Mesendoderm (in vitro differentiated cells): ENCODE measurements at regions not wholly inside any gene's neighbourhood (a gene's known extent, or its start where the extent isn't known, plus 50 kb on each side); places are given as distances from the start of the nearest gene placed in this dataset.

ENCODE experiments used
- DNase-seq: peaks from one replicate; pipeline ENCODE4 v3.0.0; 2013
- H2AK5ac ChIP-seq: 2 replicates; pipeline ENCODE4 v1.6.1; 2013; ENCODE audit warnings: low read length, inconsistent platforms
- H2BK120ac ChIP-seq: 2 replicates; pipeline ENCODE4 v1.6.1; 2013; ENCODE audit warnings: low read depth, mild to moderate bottlenecking, low read length, moderate library complexity, mixed read lengths
- H2BK15ac ChIP-seq: replicated peaks from 2 replicates; pipeline ENCODE4 v1.6.1; 2013; ENCODE audit warnings: low read depth, mild to moderate bottlenecking, moderate library complexity
- H2BK5ac ChIP-seq: 2 replicates; pipeline ENCODE4 v1.6.1; 2013; ENCODE audit warnings: low read length, inconsistent platforms
- H3K18ac ChIP-seq: 2 replicates; pipeline ENCODE4 v1.6.1; 2013; ENCODE audit warnings: mild to moderate bottlenecking, low read length, mixed read lengths
- H3K23ac ChIP-seq: one replicate; pipeline ENCODE4 v1.6.1; 2013; ENCODE audit warnings: low read length
- H3K27ac ChIP-seq: 2 replicates; pipeline ENCODE4 v1.5.1; 2013; ENCODE audit warnings: low read depth, mild to moderate bottlenecking, inconsistent platforms, low read length, moderate library complexity
- H3K27me3 ChIP-seq: 2 replicates; pipeline ENCODE4 v1.6.1; 2013; ENCODE audit warnings: low read length, control low read depth, mild to moderate bottlenecking, inconsistent platforms; ENCODE audit not compliant: insufficient read depth, poor library complexity
- H3K36me3 ChIP-seq: 2 replicates; pipeline ENCODE4 v1.6.1; 2013; ENCODE audit warnings: low read length, inconsistent platforms; ENCODE audit not compliant: control insufficient read depth, insufficient read depth
- H3K4ac ChIP-seq: one replicate; pipeline ENCODE4 v1.6.1; 2013; ENCODE audit warnings: low read depth, mild to moderate bottlenecking, low read length, moderate library complexity
- H3K4me1 ChIP-seq: 2 replicates; pipeline ENCODE4 v1.6.1; 2013; ENCODE audit warnings: low read depth, low read length, inconsistent platforms; ENCODE audit not compliant: control insufficient read depth
- H3K4me2 ChIP-seq: 2 replicates; pipeline ENCODE4 v1.6.1; 2013; ENCODE audit warnings: low read length
- H3K4me3 ChIP-seq: 2 replicates; pipeline ENCODE4 v1.5.1; 2013; ENCODE audit warnings: mild to moderate bottlenecking, low read length
- H3K56ac ChIP-seq: one replicate; pipeline ENCODE4 v1.6.1; 2013; ENCODE audit warnings: low read length
- H3K79me1 ChIP-seq: 2 replicates; pipeline ENCODE4 v1.6.1; 2013; ENCODE audit warnings: low read length, inconsistent platforms
- H3K79me2 ChIP-seq: 2 replicates; pipeline ENCODE4 v1.6.1; 2013; ENCODE audit warnings: mild to moderate bottlenecking, low read length; ENCODE audit not compliant: control insufficient read depth, insufficient read depth
- H3K9ac ChIP-seq: 2 replicates; pipeline ENCODE4 v1.6.1; 2013; ENCODE audit warnings: low read length, inconsistent platforms
- H4K5ac ChIP-seq: one replicate; pipeline ENCODE4 v1.6.1; 2013; ENCODE audit warnings: low read length
- H4K8ac ChIP-seq: one replicate; pipeline ENCODE4 v1.6.1; 2013; ENCODE audit warnings: low read depth, mild to moderate bottlenecking, control low read depth, low read length, moderate library complexity
- WGBS: extraction: QIAGEN DNeasy Blood & Tissue Kit; methylation state at CpG from one replicate; pipeline ENCODE4 v1.1.7; 2013; ENCODE audit warnings: low lambda C conversion rate, missing lambda C conversion rate; ENCODE audit not compliant: insufficient coverage; ENCODE audit errors: extremely low coverage; 5-methylcytosine and 5-hydroxymethylcytosine counted together

- Histone ChIP-seq H3K27me3 (no peaks in the 10 kb centered on the region), H3K4me2 (no peak overlapping the region), H4K5ac (no peak overlapping the region), H3K27ac (no peak overlapping the region), H2BK5ac (no peak overlapping the region), H3K9ac (no peak overlapping the region), H3K4me3 (no peak overlapping the region), H2BK120ac (no peak overlapping the region), H2BK15ac (no peak overlapping the region), H3K79me2 (no peaks in the 10 kb centered on the region), H4K8ac (no peak overlapping the region), H3K56ac (no peak overlapping the region), H3K79me1 (no peaks in the 10 kb centered on the region), H2AK5ac (no peak overlapping the region), H3K4ac (no peak overlapping the region), H3K18ac (no peak overlapping the region), H3K23ac (no peak overlapping the region), H3K36me3 (no peaks in the 10 kb centered on the region), H3K4me1 (no peaks in the 10 kb centered on the region)
- 100% methylated on average over 2 of the region's 4 CpGs for WGBS
- no peak for DNase-seq
Measured at GRCh38 chr10:123415523-123415922, 250.6 kb upstream of the GPR26 start.

- Histone ChIP-seq H3K18ac (no peak overlapping the region), H4K5ac (no peak overlapping the region), H3K23ac (no peak overlapping the region), H3K36me3 (no peaks in the 10 kb centered on the region), H3K56ac (no peak overlapping the region), H2BK5ac (no peak overlapping the region), H3K79me1 (no peaks in the 10 kb centered on the region), H3K27me3 (no peaks in the 10 kb centered on the region), H2BK120ac (no peak overlapping the region), H4K8ac (no peak overlapping the region), H3K4me2 (no peak overlapping the region), H3K4me1 (no peaks in the 10 kb centered on the region), H3K4me3 (no peak overlapping the region), H3K4ac (no peak overlapping the region), H3K79me2 (no peaks in the 10 kb centered on the region), H2BK15ac (no peak overlapping the region), H3K27ac (no peak overlapping the region), H3K9ac (no peak overlapping the region), H2AK5ac (no peak overlapping the region)
- no peak for DNase-seq
- no CpG with 5 or more reads among the region's 2 CpGs for WGBS
Measured at GRCh38 chr10:123417414-123417813, 248.7 kb upstream of the GPR26 start.

- no peak overlapping the region for H3K4ac ChIP-seq
- H4K5ac ChIP-seq, result no peak overlapping the region
- H3K18ac ChIP-seq, result no peak overlapping the region
- no peak overlapping the region for H2AK5ac ChIP-seq
- no peaks in the 10 kb centered on the region for H3K36me3 ChIP-seq
- H3K79me2 ChIP-seq, result no peaks in the 10 kb centered on the region
- H3K56ac ChIP-seq, result no peak overlapping the region
- no peak overlapping the region for H2BK5ac ChIP-seq
- no peak overlapping the region for H3K27ac ChIP-seq
- H4K8ac ChIP-seq, result no peak overlapping the region
- H3K4me1 ChIP-seq, result no peaks in the 10 kb centered on the region
- H2BK120ac ChIP-seq, result no peak overlapping the region
- no peak overlapping the region for H2BK15ac ChIP-seq
- H3K23ac ChIP-seq, result no peak overlapping the region
- no peaks in the 10 kb centered on the region for H3K79me1 ChIP-seq
- no peak for DNase-seq
- WGBS, result no CpG with 5 or more reads among the region's 2 CpGs
- no peak overlapping the region for H3K9ac ChIP-seq
- H3K27me3 ChIP-seq, result no peaks in the 10 kb centered on the region
- H3K4me3 ChIP-seq, result no peak overlapping the region
- H3K4me2 ChIP-seq, result no peak overlapping the region
Measured at GRCh38 chr10:123421461-123421860, 244.7 kb upstream of the GPR26 start.

- Histone ChIP-seq H3K23ac (no peak overlapping the region), H3K4ac (no peak overlapping the region), H3K79me2 (no peaks in the 10 kb centered on the region), H3K79me1 (no peaks in the 10 kb centered on the region), H3K27me3 (no peaks in the 10 kb centered on the region), H2BK15ac (no peak overlapping the region), H2BK5ac (no peak overlapping the region), H3K18ac (no peak overlapping the region), H4K5ac (no peak overlapping the region), H2BK120ac (no peak overlapping the region), H3K36me3 (no peaks in the 10 kb centered on the region), H3K27ac (no peak overlapping the region), H3K56ac (no peak overlapping the region), H3K9ac (no peak overlapping the region), H3K4me2 (no peak overlapping the region), H2AK5ac (no peak overlapping the region), H4K8ac (no peak overlapping the region), H3K4me1 (no peaks in the 10 kb centered on the region), H3K4me3 (no peak overlapping the region)
- WGBS, result no CpG with 5 or more reads among the region's 5 CpGs
- no peak for DNase-seq
Measured at GRCh38 chr10:123422261-123422660, 243.9 kb upstream of the GPR26 start.

- no peak overlapping the region for H3K9ac ChIP-seq
- DNase-seq, result no peak
- no peak overlapping the region for H2AK5ac ChIP-seq
- H3K56ac ChIP-seq, result no peak overlapping the region
- H2BK5ac ChIP-seq, result no peak overlapping the region
- H3K27me3 ChIP-seq, result no peaks in the 10 kb centered on the region
- H4K5ac ChIP-seq, result no peak overlapping the region
- no peaks in the 10 kb centered on the region for H3K4me1 ChIP-seq
- no peaks in the 10 kb centered on the region for H3K36me3 ChIP-seq
- no peak overlapping the region for H3K4me3 ChIP-seq
- 57% methylated on average over 1 of the region's 6 CpGs for WGBS
- no peak overlapping the region for H2BK15ac ChIP-seq
- H3K4me2 ChIP-seq, result no peak overlapping the region
- H3K27ac ChIP-seq, result no peak overlapping the region
- no peak overlapping the region for H3K4ac ChIP-seq
- H3K23ac ChIP-seq, result no peak overlapping the region
- H3K79me1 ChIP-seq, result no peaks in the 10 kb centered on the region
- no peak overlapping the region for H3K18ac ChIP-seq
- H4K8ac ChIP-seq, result no peak overlapping the region
- H3K79me2 ChIP-seq, result no peaks in the 10 kb centered on the region
- no peak overlapping the region for H2BK120ac ChIP-seq
Measured at GRCh38 chr10:123424537-123424936, 241.6 kb upstream of the GPR26 start.

- H3K9ac ChIP-seq, result no peak overlapping the region
- H3K36me3 ChIP-seq, result no peaks in the 10 kb centered on the region
- H3K4me3 ChIP-seq, result no peak overlapping the region
- WGBS, result no CpG with 5 or more reads among the region's 6 CpGs
- no peaks in the 10 kb centered on the region for H3K79me1 ChIP-seq
- no peak overlapping the region for H3K23ac ChIP-seq
- H3K27ac ChIP-seq, result no peak overlapping the region
- H2AK5ac ChIP-seq, result no peak overlapping the region
- H3K56ac ChIP-seq, result no peak overlapping the region
- no peak overlapping the region for H3K4ac ChIP-seq
- H2BK120ac ChIP-seq, result no peak overlapping the region
- no peak overlapping the region for H4K8ac ChIP-seq
- H2BK5ac ChIP-seq, result no peak overlapping the region
- no peak for DNase-seq
- no peak overlapping the region for H3K4me2 ChIP-seq
- no peak overlapping the region for H3K18ac ChIP-seq
- H3K79me2 ChIP-seq, result no peaks in the 10 kb centered on the region
- no peak overlapping the region for H2BK15ac ChIP-seq
- H3K27me3 ChIP-seq, result no peaks in the 10 kb centered on the region
- H3K4me1 ChIP-seq, result no peaks in the 10 kb centered on the region
- H4K5ac ChIP-seq, result no peak overlapping the region
Measured at GRCh38 chr10:123425680-123426079, 240.5 kb upstream of the GPR26 start.
